ENCODE measurements at regions not wholly inside any gene's neighbourhood (a gene's known extent, or its start where the extent isn't known, plus 50 kb on each side); places are given as distances from the start of the nearest gene placed in this dataset.

DNA sequence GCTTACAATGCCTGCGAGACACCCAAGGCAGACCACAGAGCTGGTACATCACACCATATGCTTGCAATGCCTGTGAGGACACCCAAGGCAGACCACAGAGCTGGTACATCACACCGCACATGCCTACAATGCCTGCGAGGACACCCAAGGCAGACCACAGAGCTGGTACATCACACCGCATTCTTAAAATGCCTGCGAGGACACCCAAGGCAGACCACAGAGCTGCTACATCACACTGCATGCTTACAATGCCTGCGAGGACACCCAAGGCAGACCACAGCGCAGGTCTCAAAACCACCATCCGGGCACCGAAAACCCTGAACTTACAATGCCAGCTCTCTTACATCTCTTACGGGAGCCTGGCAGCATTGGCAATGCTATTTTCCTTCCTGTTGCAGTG, 799.6 kb downstream of the GALR1 start:
- H3K4me1 ChIP-seq, result no peaks in the 10 kb centered on the region
- ATAC-seq (no peak), DNase-seq (no peak)
- H3K36me3 ChIP-seq, result no peaks in the 10 kb centered on the region
- H3K4me3 ChIP-seq, result no peak overlapping the region
- intact Hi-C loops (cut with DNase I), result no loop called here
- peaks cover 0 to 15% (median 0%) of the 10 kb centered on the region in 9 donors for H3K27me3 ChIP-seq
- TF ChIP-seq, protein P1, sequence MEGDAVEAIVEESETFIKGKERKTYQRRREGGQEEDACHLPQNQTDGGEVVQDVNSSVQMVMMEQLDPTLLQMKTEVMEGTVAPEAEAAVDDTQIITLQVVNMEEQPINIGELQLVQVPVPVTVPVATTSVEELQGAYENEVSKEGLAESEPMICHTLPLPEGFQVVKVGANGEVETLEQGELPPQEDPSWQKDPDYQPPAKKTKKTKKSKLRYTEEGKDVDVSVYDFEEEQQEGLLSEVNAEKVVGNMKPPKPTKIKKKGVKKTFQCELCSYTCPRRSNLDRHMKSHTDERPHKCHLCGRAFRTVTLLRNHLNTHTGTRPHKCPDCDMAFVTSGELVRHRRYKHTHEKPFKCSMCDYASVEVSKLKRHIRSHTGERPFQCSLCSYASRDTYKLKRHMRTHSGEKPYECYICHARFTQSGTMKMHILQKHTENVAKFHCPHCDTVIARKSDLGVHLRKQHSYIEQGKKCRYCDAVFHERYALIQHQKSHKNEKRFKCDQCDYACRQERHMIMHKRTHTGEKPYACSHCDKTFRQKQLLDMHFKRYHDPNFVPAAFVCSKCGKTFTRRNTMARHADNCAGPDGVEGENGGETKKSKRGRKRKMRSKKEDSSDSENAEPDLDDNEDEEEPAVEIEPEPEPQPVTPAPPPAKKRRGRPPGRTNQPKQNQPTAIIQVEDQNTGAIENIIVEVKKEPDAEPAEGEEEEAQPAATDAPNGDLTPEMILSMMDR (IDR thresholded peaks at IDR 0.05), result no peak
- no peak for TF ChIP-seq POLR2A (IDR thresholded peaks at IDR 0.05)
- WGBS, 4 donors, result 81 to 88% (median 84%) methylated on average over 10 of the region's 10 CpGs
- H3K9me3 ChIP-seq, result no peaks in the 10 kb centered on the region
- no peak overlapping the region for H3K27ac ChIP-seq

DNA sequence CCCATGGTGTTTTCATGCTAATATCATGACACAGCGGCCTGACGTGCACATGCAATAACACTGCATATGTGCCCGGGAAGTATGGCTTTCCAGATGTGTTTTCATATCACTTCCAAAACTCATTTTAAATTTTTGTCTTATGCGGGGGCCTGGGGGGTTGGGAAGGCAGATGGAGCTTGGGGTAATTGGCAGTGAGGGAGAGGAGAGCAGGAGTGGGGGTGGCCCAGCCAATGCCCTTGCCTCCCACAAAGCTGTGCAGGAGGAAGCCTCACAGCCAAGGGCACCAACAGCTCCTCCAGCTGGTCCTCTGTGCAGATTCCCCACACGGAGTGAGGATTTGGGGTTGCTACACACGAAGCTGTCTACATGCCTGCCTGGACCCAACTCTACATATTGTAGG, 805.2 kb downstream of the GALR1 start:
- no peak for TF ChIP-seq POLR2A (IDR thresholded peaks at IDR 0.05)
- TF ChIP-seq, protein P1 (IDR thresholded peaks at IDR 0.05), result no peak
- Histone ChIP-seq H3K36me3 (no peaks in the 10 kb centered on the region), H3K9me3 (peaks cover 0 to 3% (median 0%) of the 10 kb centered on the region in 12 donors), H3K4me3 (no peak overlapping the region), H3K27ac (no peak overlapping the region), H3K27me3 (peaks cover 0 to 10% (median 0%) of the 10 kb centered on the region in 9 donors), H3K4me1 (no peaks in the 10 kb centered on the region)
- DNase-seq (no peak), ATAC-seq (no peak)
- 78 to 90% (median 88%) methylated on average over 6 of the region's 6 CpGs for WGBS, 4 donors
- intact Hi-C loops (cut with DNase I), result no loop called here

- H3K27ac ChIP-seq, result no peak overlapping the region
- ATAC-seq, result no peak
- no peaks in the 10 kb centered on the region for H3K4me1 ChIP-seq
- H3K27me3 ChIP-seq, result peaks cover 0 to 10% (median 0%) of the 10 kb centered on the region in 9 donors
- DNase-seq, result no peak
- intact Hi-C loops (cut with DNase I), result no loop called here
- peaks cover 0 to 3% (median 0%) of the 10 kb centered on the region in 12 donors for H3K9me3 ChIP-seq
- TF ChIP-seq, protein P1 (IDR thresholded peaks at IDR 0.05), result no peak
- TF ChIP-seq POLR2A (IDR thresholded peaks at IDR 0.05), result no peak
- H3K36me3 ChIP-seq, result no peaks in the 10 kb centered on the region
- 65 to 90% (median 84%) methylated on average over 2 of the region's 2 CpGs for WGBS, 4 donors
- H3K4me3 ChIP-seq, result no peak overlapping the region
Measured at GRCh38 chr18:78056011-78056410, 806.4 kb downstream of the GALR1 start.

DNA sequence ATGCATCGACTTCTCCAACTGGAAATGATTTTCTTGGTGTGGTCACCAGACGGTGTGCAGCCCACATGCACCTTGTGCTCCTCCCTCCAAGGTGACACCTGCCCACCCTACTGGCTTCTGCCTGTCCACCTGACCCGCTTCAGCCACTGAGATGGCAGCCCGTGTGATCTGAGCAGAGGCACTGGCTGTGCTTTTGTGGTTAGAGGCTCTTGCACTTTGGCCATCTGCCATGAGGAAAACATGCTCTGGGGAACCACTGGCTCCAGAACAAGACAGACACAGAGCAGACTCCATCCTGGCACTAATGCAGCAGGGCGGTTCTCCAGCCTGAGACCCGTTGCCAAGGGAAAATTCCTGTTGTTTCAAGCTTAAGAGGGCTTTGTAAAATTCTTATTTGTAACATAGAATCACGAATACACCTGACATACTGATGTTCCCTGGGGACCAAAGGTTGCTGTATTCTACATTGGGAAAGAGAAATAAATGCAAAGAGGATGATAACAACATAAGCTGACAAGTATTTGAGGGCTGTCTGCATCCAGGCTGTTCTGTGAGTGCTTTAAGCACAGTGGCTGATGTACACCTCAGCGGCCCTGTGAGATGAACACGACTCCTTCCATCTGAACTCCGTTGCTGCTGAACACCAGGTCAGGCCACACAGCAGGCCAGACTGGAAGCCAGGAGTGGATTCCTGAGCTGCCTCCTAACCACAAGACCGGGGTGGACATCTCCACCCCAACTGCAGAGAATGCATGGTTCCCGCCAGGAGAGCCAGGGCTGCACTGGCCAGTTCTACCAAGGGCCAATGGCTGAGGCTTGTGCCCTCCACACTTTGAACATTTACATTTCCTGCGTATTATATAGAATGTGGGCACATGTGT, 820.4 kb downstream of the GALR1 start:
- ATAC-seq, result peak in 2 of 4 donors; percentile 36 to 60
- peaks cover 0 to 15% (median 0%) of the 10 kb centered on the region in 12 donors for H3K9me3 ChIP-seq
- TF ChIP-seq, protein P1 (IDR thresholded peaks at IDR 0.05), result no peak
- no peak for TF ChIP-seq POLR2A (IDR thresholded peaks at IDR 0.05)
- 59 to 74% (median 70%) methylated on average over 13 of the region's 13 CpGs for WGBS, 4 donors
- no peak overlapping the region for H3K4me3 ChIP-seq
- DNase-seq, result peak in 1 of 5 donors; percentile 31
- no peaks in the 10 kb centered on the region for H3K36me3 ChIP-seq
- peaks cover 0 to 8% (median 0%) of the 10 kb centered on the region in 12 donors for H3K4me1 ChIP-seq
- intact Hi-C loops (cut with DNase I), result loop anchor here in 2 of 10 donors (10.0 kb wide), 2 partner anchors 915 to 1175 kb away; no protein-coding TSS in a partner anchor
- peaks cover 0 to 16% (median 0%) of the 10 kb centered on the region in 9 donors for H3K27me3 ChIP-seq
- no peak overlapping the region for H3K27ac ChIP-seq

Measured in heart left ventricle (tissue), 16 donors.